DOHH2 (cell line): ENCODE measurements at regions not wholly inside any gene's neighbourhood (a gene's known extent, or its start where the extent isn't known, plus 50 kb on each side); places are given as distances from the start of the nearest gene placed in this dataset.

Experiments used
- H3F3A ChIP-seq: fragments of 200-600 bp; sonication (generic), shearing (Covaris generic); 2 replicates; pipeline ENCODE4 v1.6.0; 2016; ENCODE audit warnings: antibody characterized with exemption, mild to moderate bottlenecking; ENCODE audit not compliant: control insufficient read depth, insufficient read depth
- H3K27ac ChIP-seq: fragments of 200-600 bp; sonication (generic); 2 replicates; pipeline ENCODE4 v1.5.1; 2014; ENCODE audit warnings: low read depth, mild to moderate bottlenecking, low read length, moderate library complexity
- H3K27me3 ChIP-seq: fragments of 200-600 bp; sonication (generic); 2 replicates; pipeline ENCODE4 v1.6.1; 2014; ENCODE audit warnings: mild to moderate bottlenecking, low read length, mixed read lengths; ENCODE audit not compliant: control insufficient read depth
- H3K36me3 ChIP-seq: fragments of 200-600 bp; sonication (generic); 2 replicates; pipeline ENCODE4 v1.6.1; 2014; ENCODE audit warnings: mild to moderate bottlenecking, low read length, moderate library complexity, mixed read lengths; ENCODE audit not compliant: control insufficient read depth
- H3K4me1 ChIP-seq: fragments of 200-600 bp; sonication (generic); 2 replicates; pipeline ENCODE4 v1.6.1; 2014; ENCODE audit warnings: mild to moderate bottlenecking, low read length, mixed read lengths; ENCODE audit not compliant: control insufficient read depth
- H3K4me2 ChIP-seq: fragments of 200-600 bp; sonication (generic); 2 replicates; pipeline ENCODE4 v1.6.0; 2014; ENCODE audit warnings: mild to moderate bottlenecking, low read length, moderate library complexity
- H3K4me3 ChIP-seq: fragments of 200-600 bp; sonication (generic); 2 replicates; pipeline ENCODE4 v1.5.1; 2014; ENCODE audit warnings: mild to moderate bottlenecking, low read length, mixed read lengths
- H3K79me2 ChIP-seq: fragments of 200-600 bp; sonication (generic); 2 replicates; pipeline ENCODE4 v1.6.1; 2014; ENCODE audit warnings: mild to moderate bottlenecking, low read length, mixed read lengths; ENCODE audit not compliant: control insufficient read depth
- H3K9me2 ChIP-seq: fragments of 200-600 bp; sonication (generic); replicated peaks from 2 replicates; pipeline ENCODE4 v1.6.1; 2014; ENCODE audit warnings: mild to moderate bottlenecking, low read length, mixed read lengths; ENCODE audit not compliant: control insufficient read depth
- H3K9me3 ChIP-seq: fragments of 200-600 bp; sonication (generic); 2 replicates; pipeline ENCODE4 v1.6.1; 2014; ENCODE audit warnings: antibody characterized with exemption, low read length, mixed read lengths; ENCODE audit not compliant: control insufficient read depth, insufficient read depth
- H4K20me1 ChIP-seq: fragments of 200-600 bp; sonication (generic); 2 replicates; pipeline ENCODE4 v1.6.0; 2014; ENCODE audit warnings: low read depth, mild to moderate bottlenecking, antibody characterized with exemption, low read length, moderate library complexity; ENCODE audit not compliant: control insufficient read depth, insufficient read depth
- EZH2phosphoT487 ChIP-seq: fragments of 200-600 bp; sonication (generic); IDR thresholded peaks from 2 replicates; pipeline ENCODE4 v1.6.1; 2017; ENCODE audit warnings: borderline replicate concordance, mild to moderate bottlenecking, antibody characterized with exemption, low read length, moderate library complexity, mixed read lengths
- TF ChIP-seq, protein P1 (sequence below): fragments of 200-600 bp; sonication (generic); IDR thresholded peaks from one replicate; pipeline ENCODE4 v1.5.1; 2014; ENCODE audit warnings: antibody characterized with exemption, mild to moderate bottlenecking, low read depth, low read length; ENCODE audit not compliant: poor library complexity, severe bottlenecking

DNA sequence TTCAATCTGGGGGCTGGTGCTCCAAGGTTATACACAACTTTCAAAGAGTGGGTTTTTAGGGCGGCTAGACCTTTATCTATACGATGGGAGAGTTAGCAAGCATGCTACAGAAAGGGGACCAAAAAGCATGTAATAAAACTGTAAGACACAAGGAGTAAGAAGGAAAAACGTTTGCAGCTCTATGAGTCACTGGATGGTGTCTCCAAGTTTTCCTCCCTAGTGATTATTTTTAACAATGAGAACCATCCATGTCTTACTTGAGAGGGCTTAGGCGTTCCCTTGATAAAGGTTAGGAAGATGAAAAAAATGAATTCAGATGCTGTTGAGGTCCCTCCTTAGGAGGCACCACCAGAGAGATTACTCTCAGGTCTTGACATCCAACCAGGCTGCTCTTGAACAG is 75.9 kb downstream of the HRH4 start:
- H3K9me3 ChIP-seq: no peaks in the 10 kb centered on the region
- no peaks in the 10 kb centered on the region for H4K20me1 ChIP-seq
- H3K27ac ChIP-seq: no peak overlapping the region
- no peak for TF ChIP-seq EZH2phosphoT487
- TF ChIP-seq, protein P1, sequence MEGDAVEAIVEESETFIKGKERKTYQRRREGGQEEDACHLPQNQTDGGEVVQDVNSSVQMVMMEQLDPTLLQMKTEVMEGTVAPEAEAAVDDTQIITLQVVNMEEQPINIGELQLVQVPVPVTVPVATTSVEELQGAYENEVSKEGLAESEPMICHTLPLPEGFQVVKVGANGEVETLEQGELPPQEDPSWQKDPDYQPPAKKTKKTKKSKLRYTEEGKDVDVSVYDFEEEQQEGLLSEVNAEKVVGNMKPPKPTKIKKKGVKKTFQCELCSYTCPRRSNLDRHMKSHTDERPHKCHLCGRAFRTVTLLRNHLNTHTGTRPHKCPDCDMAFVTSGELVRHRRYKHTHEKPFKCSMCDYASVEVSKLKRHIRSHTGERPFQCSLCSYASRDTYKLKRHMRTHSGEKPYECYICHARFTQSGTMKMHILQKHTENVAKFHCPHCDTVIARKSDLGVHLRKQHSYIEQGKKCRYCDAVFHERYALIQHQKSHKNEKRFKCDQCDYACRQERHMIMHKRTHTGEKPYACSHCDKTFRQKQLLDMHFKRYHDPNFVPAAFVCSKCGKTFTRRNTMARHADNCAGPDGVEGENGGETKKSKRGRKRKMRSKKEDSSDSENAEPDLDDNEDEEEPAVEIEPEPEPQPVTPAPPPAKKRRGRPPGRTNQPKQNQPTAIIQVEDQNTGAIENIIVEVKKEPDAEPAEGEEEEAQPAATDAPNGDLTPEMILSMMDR: no peak
- no peaks in the 10 kb centered on the region for H3K36me3 ChIP-seq
- H3K4me3 ChIP-seq: no peak overlapping the region
- H3F3A ChIP-seq: no peaks in the 10 kb centered on the region
- H3K27me3 ChIP-seq: peaks cover 2% of the 10 kb centered on the region
- no peak overlapping the region for H3K4me2 ChIP-seq
- no peaks in the 10 kb centered on the region for H3K4me1 ChIP-seq
- no peaks in the 10 kb centered on the region for H3K79me2 ChIP-seq
- no peaks in the 10 kb centered on the region for H3K9me2 ChIP-seq

DNA sequence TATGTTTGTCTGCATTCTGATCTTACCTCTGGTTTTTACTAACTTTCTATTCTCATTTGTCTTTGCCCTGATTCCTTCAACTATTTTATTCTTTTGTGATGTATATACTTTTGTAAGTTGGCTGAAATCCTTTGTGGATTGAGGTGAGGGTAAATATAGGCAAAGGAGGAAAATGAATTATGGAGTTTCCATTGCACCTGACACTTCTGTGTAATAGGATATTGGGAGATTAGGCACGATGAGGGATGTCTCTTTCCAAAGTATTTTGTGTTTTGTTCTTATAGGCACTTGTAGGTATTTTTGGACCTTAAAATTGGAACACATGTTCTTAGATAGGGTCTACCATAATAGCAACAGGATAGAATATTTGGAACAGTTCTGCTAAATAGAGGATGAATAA is 76.4 kb downstream of the HRH4 start:
- H4K20me1 ChIP-seq: no peaks in the 10 kb centered on the region
- no peak overlapping the region for H3K4me3 ChIP-seq
- no peaks in the 10 kb centered on the region for H3K79me2 ChIP-seq
- TF ChIP-seq EZH2phosphoT487: no peak
- TF ChIP-seq, protein P1: no peak
- H3K9me3 ChIP-seq: no peaks in the 10 kb centered on the region
- H3K36me3 ChIP-seq: no peaks in the 10 kb centered on the region
- H3K4me2 ChIP-seq: no peak overlapping the region
- H3F3A ChIP-seq: no peaks in the 10 kb centered on the region
- peaks cover 2% of the 10 kb centered on the region for H3K27me3 ChIP-seq
- no peak overlapping the region for H3K27ac ChIP-seq
- H3K4me1 ChIP-seq: no peaks in the 10 kb centered on the region
- no peaks in the 10 kb centered on the region for H3K9me2 ChIP-seq

DNA sequence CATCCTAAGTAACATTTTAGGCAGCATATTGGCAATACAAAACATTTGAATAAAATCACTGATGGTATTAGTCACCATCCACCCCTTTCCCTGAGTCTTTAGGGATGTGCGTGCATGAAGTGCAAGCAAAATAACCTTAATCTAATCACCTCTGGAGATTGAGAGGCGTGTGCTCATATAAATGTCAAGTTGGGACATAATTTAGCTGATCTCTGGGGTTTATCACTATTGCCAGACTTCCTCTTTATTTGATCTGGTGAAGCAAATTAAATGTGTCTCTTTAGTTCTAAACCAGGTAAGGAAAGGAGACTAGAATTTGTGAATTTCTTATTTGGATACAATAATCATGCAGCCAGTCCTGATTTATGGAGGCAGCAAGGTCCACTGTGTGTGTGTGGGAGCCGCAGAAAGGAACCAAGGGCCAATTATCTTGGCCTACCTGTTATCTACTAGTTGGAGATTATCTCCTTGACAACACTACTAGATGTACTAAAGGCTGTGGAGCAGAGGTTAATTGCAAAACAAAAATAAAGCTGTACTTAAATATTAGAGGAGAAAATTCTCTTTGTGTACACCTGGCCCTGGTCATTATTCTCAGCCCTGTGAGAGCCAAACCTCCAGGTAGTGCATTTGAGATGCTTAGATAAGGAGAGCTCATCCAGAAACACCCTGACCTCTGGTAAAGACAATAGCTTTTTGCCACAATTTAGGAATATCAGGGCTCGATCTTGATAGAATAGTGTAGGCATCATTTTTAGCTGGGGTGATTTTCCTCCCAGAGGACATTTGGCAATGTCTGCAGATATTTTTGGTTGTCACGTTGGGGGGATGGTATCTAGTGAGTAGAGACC is 78.2 kb downstream of the HRH4 start:
- H3K4me1 ChIP-seq: no peaks in the 10 kb centered on the region
- H3K9me2 ChIP-seq: no peaks in the 10 kb centered on the region
- TF ChIP-seq, protein P1: no peak
- no peak for TF ChIP-seq EZH2phosphoT487
- H3K4me2 ChIP-seq: no peak overlapping the region
- H3K4me3 ChIP-seq: no peak overlapping the region
- no peaks in the 10 kb centered on the region for H4K20me1 ChIP-seq
- H3K9me3 ChIP-seq: no peaks in the 10 kb centered on the region
- no peaks in the 10 kb centered on the region for H3K79me2 ChIP-seq
- H3F3A ChIP-seq: no peaks in the 10 kb centered on the region
- no peaks in the 10 kb centered on the region for H3K36me3 ChIP-seq
- no peak overlapping the region for H3K27ac ChIP-seq
- peaks cover 2% of the 10 kb centered on the region for H3K27me3 ChIP-seq
